NK-92 (cell line): ENCODE measurements at regions not wholly inside any gene's neighbourhood (a gene's known extent, or its start where the extent isn't known, plus 50 kb on each side); places are given as distances from the start of the nearest gene placed in this dataset.
"Not testable (repeated sequence)": the region's sequence is repeated elsewhere in the genome, so short reads cannot be mapped to it uniquely, and the experiment has no call there.

Experiments used
- DNase-seq: peaks from one replicate; lab custom pipeline; 2025; ENCODE audit not compliant: unreplicated experiment; lab: John Stamatoyannopoulos, UW

- no peak for DNase-seq
Measured at GRCh38 chr2:234166531-234166930, 116.0 kb downstream of the SPP2 start.

DNA sequence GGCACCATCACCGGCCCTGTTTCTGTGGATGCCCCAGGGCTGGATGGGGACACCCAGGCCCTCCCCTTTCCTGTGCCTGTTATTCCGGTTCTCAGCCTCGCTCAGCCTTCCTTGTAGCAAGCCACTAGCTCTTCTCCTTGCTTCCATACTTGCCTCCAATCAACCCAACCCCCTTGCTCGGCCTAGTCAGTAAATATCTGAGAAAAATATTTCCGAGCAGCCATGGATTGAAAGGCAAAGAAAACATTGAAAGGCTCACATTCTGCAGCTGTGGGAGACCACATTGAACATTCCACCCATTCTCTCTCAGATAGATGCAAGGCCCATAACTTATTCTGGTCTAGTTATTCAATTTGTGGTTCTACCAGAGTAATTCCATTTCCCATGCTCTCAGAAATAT lies 114.9 kb downstream of the SPP2 start:
- no peak for DNase-seq

- DNase-seq: no peak
Measured at GRCh38 chr2:234164493-234165413, 114.3 kb downstream of the SPP2 start.

DNA sequence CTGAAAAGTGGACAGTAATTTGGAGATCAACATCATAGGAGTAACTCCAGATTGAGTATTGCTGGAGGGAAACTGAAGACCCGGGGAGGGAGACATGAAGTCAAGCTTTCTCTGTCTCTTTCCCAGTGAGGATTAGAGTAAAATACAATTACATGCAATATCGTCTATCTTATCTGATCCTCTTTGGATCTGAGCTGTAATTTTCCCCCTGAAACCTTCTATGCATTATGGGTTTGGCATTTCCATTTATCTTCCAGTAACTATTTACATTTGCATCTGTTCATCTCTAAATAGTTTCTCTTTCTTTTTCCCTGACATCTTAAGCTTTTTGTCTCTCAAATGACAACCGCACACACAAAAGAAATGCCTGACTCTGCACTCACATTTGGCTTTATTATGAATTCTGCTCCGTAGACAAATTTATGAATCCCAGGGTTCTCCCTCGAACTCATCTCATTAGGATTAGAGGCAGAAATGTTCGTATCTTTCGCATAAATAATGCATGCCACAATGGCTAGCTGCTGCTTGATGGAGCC lies 113.1 kb downstream of the SPP2 start:
- DNase-seq: no peak

DNA sequence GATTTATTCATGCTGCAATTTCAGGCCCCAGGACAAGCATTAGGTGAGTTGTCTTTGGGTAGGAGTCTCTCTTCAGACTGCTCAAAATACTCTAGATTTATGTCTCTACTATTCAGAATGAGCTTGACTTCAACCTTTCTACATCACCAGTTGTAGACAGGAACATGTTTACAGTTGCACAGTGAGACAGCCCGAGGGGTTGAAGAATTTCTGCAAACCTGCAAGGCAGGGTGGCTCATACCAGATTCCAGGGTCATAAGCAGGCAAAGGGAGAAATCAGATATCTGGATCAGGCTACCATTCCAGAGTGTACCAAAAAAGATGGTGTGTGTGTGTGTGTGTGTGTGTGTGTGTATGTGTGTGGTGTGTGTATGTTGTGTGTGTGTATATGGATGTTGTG lies 112.4 kb downstream of the SPP2 start:
- DNase-seq: no peak

DNA sequence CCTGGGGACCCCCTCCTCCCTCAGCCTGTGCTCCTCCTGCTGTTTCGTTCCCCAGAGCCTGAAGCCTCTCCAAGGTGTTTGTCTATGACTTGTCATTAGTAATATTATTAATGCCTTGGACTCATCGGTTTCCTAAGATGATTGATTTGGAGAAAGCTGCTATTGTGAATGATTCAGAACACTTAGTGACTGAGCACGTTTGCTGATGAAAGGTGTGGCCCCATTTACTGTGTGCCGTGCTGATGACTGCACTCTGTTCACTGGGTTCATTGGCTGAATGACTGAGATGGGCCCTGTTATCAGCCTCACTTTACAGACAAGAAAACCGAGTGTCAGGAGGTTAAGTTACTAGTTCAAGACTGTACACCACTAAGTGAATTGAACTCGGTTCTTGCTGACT lies 111.4 kb downstream of the SPP2 start:
- no peak for DNase-seq

- DNase-seq: no peak
Measured at GRCh38 chr2:234158812-234159211, 108.3 kb downstream of the SPP2 start.

DNA sequence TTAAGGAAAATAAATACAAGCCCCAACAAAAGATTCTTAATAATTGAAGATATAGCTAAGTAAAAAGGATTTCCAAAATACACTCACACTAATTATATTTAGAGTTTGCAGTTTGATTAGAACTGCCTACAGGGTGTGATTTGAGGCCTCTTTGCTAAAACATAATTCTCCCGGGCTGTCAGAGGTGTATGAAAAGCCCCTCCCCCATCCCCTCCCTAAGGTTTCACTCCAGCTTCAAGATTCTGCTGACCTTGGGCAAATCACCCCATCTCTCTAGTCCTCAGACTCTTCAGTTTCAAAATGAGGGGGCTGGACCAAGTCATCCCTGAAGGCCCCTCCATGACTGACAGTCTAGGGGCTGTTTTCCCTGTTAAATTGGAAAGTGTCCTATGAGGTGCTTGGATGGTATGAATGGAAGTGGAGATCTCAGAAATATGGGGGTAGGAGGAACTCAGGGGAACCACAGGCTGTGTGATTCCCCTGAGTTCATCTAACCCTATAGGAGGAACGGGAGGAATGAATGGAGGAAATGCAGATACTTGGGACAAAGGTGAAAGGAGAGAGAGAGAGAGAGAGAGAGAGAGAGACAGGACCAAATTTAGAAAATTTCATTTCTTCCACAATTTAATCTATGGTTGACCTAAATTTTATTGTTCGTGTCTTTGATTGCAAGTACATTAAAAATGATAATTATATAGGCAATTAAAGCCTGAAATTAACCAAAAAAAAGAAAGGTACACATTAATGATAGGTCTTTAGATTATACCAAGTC lies 107.5 kb downstream of the SPP2 start:
- no peak for DNase-seq

DNA sequence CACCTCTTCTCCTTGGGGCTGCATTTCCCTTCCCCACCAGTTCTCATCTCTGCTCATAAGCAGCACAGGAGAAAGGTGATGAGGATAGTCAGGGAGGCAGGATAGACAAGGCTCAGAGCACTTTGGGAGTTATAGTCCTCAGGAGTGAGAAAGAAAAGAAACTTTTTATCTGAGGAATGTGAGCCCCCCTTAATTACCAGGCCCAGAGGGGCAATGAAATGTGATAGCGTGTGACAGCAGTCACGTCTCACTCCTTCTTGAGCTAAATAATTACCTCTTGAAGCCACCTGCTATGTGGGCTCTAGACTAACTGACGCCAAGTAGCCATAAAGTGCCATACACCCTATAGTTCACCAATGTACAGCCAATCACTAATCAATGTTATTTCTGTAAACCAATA lies 105.8 kb downstream of the SPP2 start:
- no peak for DNase-seq

- DNase-seq: not testable (repeated sequence)
Measured at GRCh38 chr2:234152835-234153234, 102.3 kb downstream of the SPP2 start.

GRCh38 chr2:234147335-234147861 lies 96.9 kb downstream of the SPP2 start:
- DNase-seq: no peak

DNA sequence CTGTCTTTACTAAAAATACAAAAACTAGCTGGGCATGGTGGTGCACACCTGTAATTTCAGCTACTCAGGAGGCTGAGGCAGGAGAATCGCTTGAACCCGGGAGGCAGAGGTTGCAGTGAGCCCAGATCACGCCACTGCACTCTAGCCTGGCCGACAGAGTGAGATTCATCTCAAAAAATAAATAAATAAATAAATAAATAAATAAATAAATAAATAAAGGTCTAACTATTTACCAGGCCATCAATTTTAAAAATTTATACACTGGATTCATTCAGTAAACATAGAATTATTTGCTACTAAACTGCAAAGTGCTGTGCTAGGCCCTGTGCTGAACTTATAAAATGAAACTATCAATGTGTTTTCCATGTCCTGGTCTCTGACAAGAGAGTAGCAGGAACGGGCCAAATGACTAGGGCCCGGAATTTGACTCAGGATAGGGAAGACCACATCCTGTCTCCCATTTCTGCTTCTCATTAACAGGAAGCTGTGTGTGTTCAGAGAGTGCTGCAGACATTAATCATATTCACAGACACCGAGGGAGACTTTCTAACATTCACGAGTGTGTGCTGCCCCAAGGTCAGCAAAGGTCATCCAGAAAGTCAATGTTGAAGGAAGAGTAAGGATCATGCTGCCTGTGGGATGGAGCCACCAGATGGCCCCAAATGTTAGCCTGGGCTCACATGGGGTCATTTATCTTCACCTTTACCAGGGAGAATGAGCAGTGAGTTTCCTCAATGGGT lies 95.8 kb downstream of the SPP2 start:
- no peak for DNase-seq

GRCh38 chr2:234145511-234145910 lies 95.0 kb downstream of the SPP2 start:
- no peak for DNase-seq

DNA sequence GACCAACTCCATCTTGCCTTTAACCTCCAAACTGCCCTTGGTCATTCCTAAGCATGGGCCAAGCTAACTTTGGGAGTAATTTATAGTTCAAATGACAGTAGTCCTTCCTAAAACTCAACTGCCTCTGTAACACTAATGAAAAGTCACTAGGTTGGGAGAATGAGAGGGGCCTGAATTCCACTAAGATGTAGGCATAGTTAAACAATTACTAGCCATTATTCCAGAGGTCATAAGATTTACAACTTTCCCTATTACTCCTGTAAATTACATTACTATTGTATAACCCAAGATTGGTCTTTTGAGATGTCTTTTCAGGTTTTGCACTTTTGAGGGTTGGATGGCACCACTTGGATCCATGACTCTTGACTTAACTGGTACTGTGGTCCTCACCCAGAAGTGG lies 94.6 kb downstream of the SPP2 start:
- DNase-seq: no peak

GRCh38 chr2:234143896-234144295 lies 93.4 kb downstream of the SPP2 start:
- DNase-seq: no peak

DNA sequence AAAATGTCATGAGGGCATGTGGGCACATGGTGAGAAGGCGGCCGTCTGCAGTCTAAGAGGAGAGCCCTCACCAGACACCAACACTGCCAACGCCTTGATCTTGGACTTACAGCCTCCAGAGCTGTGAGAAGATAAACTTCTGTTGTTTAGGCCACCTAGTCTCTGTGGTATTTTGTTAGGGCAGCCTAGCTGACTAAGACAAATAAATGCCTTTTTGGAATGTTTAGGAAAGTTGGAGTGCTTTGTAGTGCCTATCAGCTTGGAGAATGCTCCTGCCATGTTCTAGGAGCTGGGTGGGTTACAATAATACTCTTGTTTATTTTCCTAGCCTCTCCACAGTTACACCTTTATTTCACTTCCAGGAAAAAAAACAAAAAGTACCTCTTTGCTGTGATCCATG lies 92.0 kb downstream of the SPP2 start:
- no peak for DNase-seq

GRCh38 chr2:234139755-234140154 lies 89.3 kb downstream of the SPP2 start:
- no peak for DNase-seq

GRCh38 chr2:234138836-234139235 lies 88.3 kb downstream of the SPP2 start:
- DNase-seq: no peak

GRCh38 chr2:234137400-234138014 lies 87.0 kb downstream of the SPP2 start:
- DNase-seq: no peak

- DNase-seq: no peak
Measured at GRCh38 chr2:234136461-234136860, 86.0 kb downstream of the SPP2 start.
